ENCODE measurements at regions not wholly inside any gene's neighbourhood (a gene's known extent, or its start where the extent isn't known, plus 50 kb on each side); places are given as distances from the start of the nearest gene placed in this dataset.
"Not testable (repeated sequence)": the region's sequence is repeated elsewhere in the genome, so short reads cannot be mapped to it uniquely, and the experiment has no call there.

DNA sequence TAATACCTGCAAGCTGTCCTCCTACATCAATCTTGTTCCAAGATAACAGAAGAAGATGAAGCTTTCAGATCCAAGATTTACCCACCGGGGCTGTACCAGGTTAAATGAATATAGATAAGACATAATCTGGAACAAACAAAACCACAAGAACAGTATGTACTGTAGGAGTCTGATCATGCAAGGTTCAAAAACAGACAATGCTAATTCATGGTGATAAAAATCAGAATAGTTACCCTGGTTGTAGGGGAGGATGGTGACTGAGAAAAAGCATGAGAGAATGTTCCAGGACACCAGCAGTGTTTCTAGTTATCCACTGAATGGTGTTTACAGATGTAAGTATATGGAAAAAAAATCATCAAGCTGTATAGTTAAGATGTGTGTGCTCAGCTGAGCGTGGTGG, 211.6 kb upstream of the TBL1X start:
- DNase-seq (ENCODE audit: low spot score): no peak
- intact Hi-C loops (cut with DNase I): no loop called here

GRCh38 chrX:9257718-9258420, 207.0 kb upstream of the TBL1X start:
- DNase-seq (ENCODE audit: low spot score): no peak
- intact Hi-C loops (cut with DNase I): no loop called here

GRCh38 chrX:9258421-9259104, 206.3 kb upstream of the TBL1X start:
- intact Hi-C loops (cut with DNase I): no loop called here
- DNase-seq (ENCODE audit: low spot score): no peak

DNA sequence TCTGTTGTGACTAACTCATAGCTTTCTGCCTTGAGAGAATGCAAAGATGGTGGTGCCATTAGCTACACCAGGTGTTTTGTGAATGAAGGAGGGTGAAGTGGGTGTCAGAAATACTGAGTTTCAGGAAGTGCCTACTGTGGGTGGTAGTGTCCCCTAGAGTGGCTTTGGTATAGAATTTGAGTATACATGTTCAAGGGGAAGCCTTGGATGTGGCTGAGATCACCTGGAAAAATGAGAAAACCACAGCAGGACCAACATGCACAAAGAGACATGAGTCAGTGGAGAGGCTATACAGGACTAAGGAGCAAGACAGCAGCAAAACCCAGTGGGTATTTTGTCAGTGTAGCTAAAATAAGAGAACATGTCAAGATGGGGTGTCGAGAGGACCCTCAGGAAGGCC, 204.3 kb upstream of the TBL1X start:
- DNase-seq (ENCODE audit: low spot score): no peak
- intact Hi-C loops (cut with DNase I): no loop called here

DNA sequence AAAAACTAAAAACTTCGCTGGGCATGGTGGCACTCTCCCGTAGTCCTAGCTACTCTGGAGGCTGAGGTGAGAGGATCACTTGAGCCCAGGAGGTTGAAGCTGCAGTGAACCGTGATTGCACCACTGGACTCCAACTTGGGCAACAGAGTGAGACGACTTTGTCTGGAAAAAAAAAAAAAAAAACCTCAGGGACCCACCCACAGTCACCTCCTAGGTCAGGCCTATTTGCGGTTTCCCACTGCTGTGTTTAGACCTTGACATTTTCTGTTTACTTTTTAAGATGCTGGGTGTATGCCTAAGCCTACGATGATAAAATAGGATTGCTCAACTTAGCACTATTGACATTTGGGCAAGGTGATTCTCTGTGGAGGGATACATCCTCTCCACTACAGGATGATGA, 197.4 kb upstream of the TBL1X start:
- intact Hi-C loops (cut with DNase I): no loop called here
- no peak for DNase-seq (ENCODE audit: low spot score)

DNA sequence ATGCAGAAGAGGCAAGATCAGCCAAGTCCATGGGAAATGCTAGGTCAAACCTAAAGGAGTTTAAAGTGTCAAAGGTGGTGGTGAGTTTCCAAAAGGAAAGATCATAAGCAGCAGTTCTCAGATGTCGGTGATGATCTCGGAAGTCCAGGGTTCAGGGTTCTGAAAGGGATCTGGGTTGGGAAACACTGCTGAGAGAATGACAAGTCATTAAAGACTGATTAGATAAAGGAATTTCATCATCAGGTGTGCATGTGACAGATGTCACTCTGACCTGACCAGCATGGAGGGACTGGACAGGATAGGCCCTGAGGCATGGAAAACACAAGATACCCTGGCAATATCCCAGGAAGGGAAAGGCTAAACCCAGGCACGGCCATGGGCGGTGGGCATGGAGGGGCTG, 195.7 kb upstream of the TBL1X start:
- DNase-seq (ENCODE audit: low spot score): no peak
- intact Hi-C loops (cut with DNase I): no loop called here

DNA sequence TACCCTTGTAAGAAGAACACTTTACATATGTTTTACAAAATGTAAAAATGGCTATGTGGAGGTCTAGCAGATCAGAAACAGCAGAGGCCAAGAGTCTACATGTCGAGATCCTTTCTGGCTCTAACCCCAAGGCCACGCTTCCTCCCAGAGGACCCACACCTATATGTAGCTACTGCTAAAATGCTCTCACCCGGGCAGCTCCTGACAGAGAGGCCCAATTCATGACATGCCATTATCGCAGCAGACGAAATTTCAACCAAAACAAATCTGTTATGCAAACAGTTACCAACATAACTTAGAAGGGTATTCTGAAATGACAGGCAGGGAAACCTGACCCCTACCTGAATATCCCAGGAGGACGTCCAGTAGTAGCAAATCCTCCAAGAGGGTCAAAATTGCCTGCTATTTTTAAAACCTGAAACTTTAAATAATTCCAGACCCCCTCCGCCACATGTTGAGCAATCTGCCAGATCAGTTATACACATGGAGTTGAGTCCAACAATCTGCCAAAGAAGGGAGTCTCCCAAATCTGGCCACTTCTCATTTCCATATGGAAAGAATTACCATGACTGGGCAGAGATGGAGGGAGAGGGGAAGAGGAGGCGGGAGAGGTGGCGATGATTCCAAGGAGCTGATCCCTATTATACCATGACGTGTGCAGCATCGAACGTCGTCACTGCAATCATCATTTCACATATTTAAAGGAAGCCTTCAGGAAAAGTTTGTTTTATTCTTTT, 192.9 kb upstream of the TBL1X start:
- intact Hi-C loops (cut with DNase I): no loop called here
- DNase-seq (ENCODE audit: low spot score): no peak

GRCh38 chrX:9273744-9274143, 191.1 kb upstream of the TBL1X start:
- DNase-seq (ENCODE audit: low spot score): no peak
- intact Hi-C loops (cut with DNase I): no loop called here

DNA sequence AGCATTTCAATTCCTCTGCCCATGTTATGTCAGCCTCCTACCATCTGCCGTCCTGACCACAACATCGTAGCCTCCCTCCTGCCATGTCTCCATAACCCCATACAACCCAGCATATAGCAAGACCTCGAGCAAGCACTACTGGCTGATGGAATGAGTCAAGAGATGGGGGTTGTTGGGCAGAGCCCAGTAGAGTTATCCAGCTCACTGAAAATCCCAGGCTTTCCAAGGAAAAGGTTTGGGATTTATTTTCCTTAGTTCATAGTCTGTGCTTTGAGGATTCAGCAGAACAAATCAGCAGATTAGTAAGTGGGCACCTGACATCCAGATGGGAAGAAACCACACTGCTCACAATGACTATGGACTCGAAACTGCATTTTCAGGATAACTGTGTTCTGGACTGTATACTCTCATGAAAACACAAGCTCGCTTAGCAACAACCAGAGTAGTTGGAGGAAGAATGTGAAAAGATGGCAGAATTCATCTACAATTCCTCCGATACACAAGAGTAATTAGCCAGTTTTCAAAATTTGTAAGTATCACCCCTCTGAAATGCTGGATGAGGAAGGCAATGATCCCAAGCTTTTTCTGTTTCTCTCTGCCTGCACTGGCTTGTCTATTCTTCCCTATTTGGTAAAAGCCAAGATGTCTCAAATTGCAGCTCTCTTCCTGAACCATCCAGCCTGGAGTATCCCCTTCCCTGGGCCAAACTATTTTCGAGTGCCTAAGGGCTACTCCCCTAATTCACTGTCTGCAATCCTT, 186.2 kb upstream of the TBL1X start:
- DNase-seq (ENCODE audit: low spot score): no peak
- intact Hi-C loops (cut with DNase I): no loop called here

DNA sequence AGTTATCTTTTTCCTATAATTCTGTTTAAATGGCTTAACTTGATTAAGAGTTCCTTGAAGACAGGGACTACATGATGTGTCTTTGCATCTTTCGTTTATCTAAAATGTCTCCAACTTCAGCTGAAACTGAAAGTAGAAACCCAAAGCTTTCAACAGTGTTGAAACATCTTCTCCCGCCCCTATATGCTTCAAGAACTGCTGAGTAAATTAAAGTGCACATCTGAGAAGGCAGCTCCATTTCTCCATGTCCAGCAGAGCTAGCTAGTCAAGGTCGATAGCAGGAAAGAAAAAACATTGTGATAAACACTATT, 185.7 kb upstream of the TBL1X start:
- intact Hi-C loops (cut with DNase I): no loop called here

GRCh38 chrX:9280831-9281230, 184.0 kb upstream of the TBL1X start:
- DNase-seq (ENCODE audit: low spot score): no peak
- intact Hi-C loops (cut with DNase I): no loop called here

More for the DNA sequence above, 185.7 kb upstream of the TBL1X start:
- DNase-seq (ENCODE audit: low spot score): no peak

DNA sequence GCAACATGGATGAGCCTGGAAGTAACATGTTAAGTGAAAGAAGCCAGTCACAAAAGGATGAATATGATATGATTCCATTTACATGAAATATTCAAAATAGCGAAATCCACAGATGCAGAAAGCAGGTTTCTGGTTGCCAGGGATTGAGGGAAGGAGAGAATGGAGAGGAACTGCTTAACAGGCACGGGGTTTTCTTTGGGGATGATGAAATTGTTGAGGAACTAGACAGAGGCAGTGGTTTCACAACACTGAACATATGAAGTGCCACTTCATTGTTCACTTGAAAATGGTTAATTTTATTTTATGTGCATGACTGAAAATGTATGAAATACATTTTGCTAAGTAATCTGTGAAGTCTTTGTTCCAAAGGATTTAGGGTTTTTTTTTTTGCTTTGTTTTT, 182.5 kb upstream of the TBL1X start:
- DNase-seq (ENCODE audit: low spot score): no peak
- intact Hi-C loops (cut with DNase I): no loop called here

DNA sequence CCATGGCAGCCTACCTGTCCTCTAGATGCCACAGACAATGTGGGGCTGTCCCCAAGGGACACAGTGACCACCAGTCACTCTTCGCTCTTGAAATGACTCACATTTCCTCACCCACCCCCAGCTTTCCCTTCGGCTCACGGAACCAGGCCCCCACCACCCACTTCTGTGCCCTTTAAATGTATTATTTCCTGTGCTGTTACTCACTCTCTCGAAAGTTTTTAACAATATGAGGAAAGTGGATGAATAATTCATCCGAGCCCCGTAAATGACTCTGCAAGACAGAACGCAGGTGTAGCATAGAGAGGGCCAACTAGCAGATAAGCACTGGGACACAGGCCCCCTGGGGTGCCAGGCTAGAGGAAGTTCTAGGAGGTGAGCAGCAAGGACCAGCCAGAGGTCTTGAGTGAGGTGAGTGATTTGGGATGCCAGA, 179.5 kb upstream of the TBL1X start:
- no peak for DNase-seq (ENCODE audit: low spot score)
- intact Hi-C loops (cut with DNase I): no loop called here

DNA sequence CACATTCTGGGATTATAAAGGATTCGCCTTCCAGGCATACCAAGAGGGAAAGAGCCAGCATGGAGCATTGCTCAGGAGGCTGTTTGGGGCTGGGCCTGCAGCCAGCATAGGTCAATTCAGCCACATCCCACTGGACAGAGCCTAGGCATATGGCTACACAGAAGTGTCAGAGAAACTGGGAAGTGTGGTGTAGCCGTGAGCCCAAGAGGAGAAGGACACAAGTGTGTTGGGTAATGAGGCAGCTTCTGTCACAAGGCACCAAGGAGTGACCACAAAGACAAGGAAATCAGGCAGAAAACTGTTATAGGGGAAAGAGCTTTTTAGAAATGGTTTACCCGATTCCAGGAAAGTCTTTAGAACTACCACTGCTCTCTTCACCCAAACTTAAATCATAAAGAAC, 178.6 kb upstream of the TBL1X start:
- intact Hi-C loops (cut with DNase I): no loop called here
- DNase-seq (ENCODE audit: low spot score): no peak

- intact Hi-C loops (cut with DNase I): no loop called here
- no peak for DNase-seq (ENCODE audit: low spot score)
Measured at GRCh38 chrX:9291629-9292028, 173.2 kb upstream of the TBL1X start.

DNA sequence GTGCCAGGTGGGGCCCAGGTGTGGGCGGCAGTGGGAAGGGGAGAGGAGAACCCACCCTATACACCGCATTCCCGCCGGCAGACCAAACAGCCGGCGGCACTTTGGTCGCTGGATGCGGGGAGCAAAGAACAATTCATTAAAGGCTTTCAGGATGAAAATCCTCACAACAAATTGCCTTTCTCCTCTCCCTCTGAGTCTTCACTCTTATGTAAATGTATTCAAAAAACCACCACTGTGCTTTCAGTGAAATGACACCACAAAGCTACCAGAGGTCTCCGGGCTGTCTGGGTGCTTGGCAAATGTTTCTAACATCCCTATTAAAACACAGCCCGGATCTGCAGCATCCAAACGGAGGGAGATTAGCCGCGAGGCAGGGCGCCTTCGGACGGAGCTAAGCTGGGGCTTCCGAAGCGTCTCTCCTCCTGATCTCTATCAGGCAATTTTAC, 171.8 kb upstream of the TBL1X start:
- intact Hi-C loops (cut with DNase I): no loop called here
- DNase-seq (ENCODE audit: low spot score): no peak

DNA sequence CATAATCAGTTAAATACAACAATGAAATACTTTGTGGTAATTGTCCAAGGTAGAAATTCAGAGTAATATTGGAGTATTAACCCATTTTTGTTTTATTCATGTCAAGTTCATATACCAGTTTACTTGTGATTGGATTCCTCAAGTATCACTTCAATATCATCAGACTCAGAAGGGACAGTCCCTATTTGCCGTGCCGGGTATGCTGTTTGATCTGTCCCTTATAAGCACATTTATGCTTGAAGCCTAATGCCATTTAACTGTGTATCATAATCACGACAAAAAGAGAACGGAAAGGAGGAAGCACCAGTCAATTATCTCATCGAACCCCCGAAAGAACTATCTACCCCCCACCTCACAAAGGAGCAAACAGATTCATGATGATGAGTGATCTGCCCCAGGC, 171.0 kb upstream of the TBL1X start:
- no peak for DNase-seq (ENCODE audit: low spot score)
- intact Hi-C loops (cut with DNase I): no loop called here

- no peak for DNase-seq (ENCODE audit: low spot score)
- intact Hi-C loops (cut with DNase I): no loop called here
Measured at GRCh38 chrX:9295551-9295950, 169.3 kb upstream of the TBL1X start.

DNA sequence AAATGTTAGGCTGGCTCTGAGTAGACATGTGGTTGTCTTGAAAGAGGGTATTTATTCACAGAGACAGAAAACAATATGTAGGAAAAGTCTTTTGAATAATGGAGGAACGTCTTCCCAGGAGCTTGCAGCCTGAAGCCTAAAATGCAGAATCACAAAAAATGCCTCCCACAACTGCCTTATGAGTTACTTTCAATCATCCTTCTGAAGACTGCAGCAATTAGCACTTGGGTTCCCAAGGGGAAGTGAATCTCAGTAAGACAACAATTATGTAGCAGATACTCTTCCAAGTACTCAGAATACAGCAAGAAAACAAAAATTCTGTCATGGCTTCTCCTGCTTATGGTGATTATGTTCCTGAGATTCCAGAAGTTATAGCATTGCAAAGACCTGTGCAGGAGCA, 166.6 kb upstream of the TBL1X start:
- no peak for DNase-seq (ENCODE audit: low spot score)
- intact Hi-C loops (cut with DNase I): no loop called here

- DNase-seq (ENCODE audit: low spot score); intact Hi-C loops (cut with DNase I): not testable (repeated sequence)
Measured at GRCh38 chrX:9299681-9300080, 165.2 kb upstream of the TBL1X start.

Data from cardiac septum (tissue), 1 donor.